Endothelial cell of umbilical vein (primary cell): ENCODE measurements at regions not wholly inside any gene's neighbourhood (a gene's known extent, or its start where the extent isn't known, plus 50 kb on each side); places are given as distances from the start of the nearest gene placed in this dataset.

Experiments
- GATA2 ChIP-seq: IDR thresholded peaks from 2 replicates; pipeline ENCODE4 v1.7.0; 2011; ENCODE audit warnings: low read depth, mild to moderate bottlenecking, moderate library complexity, mixed read lengths, low read length; ENCODE audit not compliant: insufficient read length, insufficient read depth
- POLR2A ChIP-seq: IDR thresholded peaks from 2 replicates; pipeline ENCODE4 v1.6.1; 2012; ENCODE audit warnings: low read depth, mild to moderate bottlenecking, control low read depth, low read length
- POLR2AphosphoS5 ChIP-seq: IDR thresholded peaks from 2 replicates; pipeline ENCODE4 v1.6.1; 2012; ENCODE audit warnings: low read depth, mild to moderate bottlenecking, control low read depth, low read length, moderate library complexity; ENCODE audit not compliant: insufficient read depth
- TF ChIP-seq, protein P1 (sequence below): IDR thresholded peaks from 2 replicates; pipeline ENCODE4 v1.6.1; 2011; ENCODE audit not compliant: insufficient read depth, insufficient read length
- TF ChIP-seq, protein P2 (sequence below), 2 donors: IDR thresholded peaks; 1 replicate in 1 of 2; 2 replicates in 1 of 2; pipeline ENCODE4 v1.5.1; 2011; ENCODE audit warnings: low read length in 2 of 2, mild to moderate bottlenecking in 2 of 2, moderate library complexity in 2 of 2, control low read depth in 1 of 2, inconsistent platforms in 1 of 2, low read depth in 1 of 2; ENCODE audit not compliant: insufficient read depth in 1 of 2; ENCODE audit errors: extremely low read depth in 1 of 2

DNA sequence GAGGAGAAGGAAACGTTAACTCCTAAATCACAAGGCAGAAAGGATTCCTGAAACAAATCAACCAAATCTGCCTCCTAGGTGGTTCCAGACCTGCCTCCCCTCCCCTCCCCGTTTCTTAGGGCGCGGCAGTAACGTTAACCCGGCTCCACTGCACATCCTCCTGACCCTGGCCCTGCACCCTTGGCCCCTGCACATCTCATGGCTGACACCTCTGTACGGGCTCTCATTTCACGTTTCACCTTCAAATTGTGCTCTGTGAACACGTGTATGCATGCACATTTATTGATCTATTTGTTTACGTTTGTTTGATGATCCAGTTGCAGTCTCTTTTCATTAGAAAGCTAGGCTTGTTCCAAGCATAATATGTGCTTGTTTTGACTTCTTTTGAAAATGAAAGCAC is 358.1 kb downstream of the ADGRD1 start:
- TF ChIP-seq, protein P1, sequence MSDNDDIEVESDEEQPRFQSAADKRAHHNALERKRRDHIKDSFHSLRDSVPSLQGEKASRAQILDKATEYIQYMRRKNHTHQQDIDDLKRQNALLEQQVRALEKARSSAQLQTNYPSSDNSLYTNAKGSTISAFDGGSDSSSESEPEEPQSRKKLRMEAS: no peak
- no peak for TF ChIP-seq GATA2
- TF ChIP-seq POLR2A: no peak
- TF ChIP-seq, protein P2, sequence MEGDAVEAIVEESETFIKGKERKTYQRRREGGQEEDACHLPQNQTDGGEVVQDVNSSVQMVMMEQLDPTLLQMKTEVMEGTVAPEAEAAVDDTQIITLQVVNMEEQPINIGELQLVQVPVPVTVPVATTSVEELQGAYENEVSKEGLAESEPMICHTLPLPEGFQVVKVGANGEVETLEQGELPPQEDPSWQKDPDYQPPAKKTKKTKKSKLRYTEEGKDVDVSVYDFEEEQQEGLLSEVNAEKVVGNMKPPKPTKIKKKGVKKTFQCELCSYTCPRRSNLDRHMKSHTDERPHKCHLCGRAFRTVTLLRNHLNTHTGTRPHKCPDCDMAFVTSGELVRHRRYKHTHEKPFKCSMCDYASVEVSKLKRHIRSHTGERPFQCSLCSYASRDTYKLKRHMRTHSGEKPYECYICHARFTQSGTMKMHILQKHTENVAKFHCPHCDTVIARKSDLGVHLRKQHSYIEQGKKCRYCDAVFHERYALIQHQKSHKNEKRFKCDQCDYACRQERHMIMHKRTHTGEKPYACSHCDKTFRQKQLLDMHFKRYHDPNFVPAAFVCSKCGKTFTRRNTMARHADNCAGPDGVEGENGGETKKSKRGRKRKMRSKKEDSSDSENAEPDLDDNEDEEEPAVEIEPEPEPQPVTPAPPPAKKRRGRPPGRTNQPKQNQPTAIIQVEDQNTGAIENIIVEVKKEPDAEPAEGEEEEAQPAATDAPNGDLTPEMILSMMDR (IDR thresholded peaks at IDR 0.05; ENCODE audit: extremely low read depth in 1 of 2, insufficient read depth in 1 of 2, low read depth in 1 of 2, low read length in 2 of 2): no peak
- no peak for TF ChIP-seq POLR2AphosphoS5
